HCT116 (cell line): ENCODE measurements at regions not wholly inside any gene's neighbourhood (a gene's known extent, or its start where the extent isn't known, plus 50 kb on each side); places are given as distances from the start of the nearest gene placed in this dataset.

Source experiments
- ATAC-seq: fragments of 200-7000 bp; cut with Tn5 transposase; 2 replicates; pipeline ENCODE4 v1.9.1; 2020; ENCODE audit warnings: mild to moderate bottlenecking, moderate library complexity
- BruUV-seq: library from RNA; stranded (reverse); fragments of 400-500 nt; replicated peaks from 2 replicates; lab custom pipeline; 2021; lab: Mats Ljungman, UMichigan
- CTCF ChIA-PET: fragments of 300-600 bp; sonication (Branson Sonifier 250); formaldehyde crosslinking; loops from one replicate; lab custom pipeline; 2021; ENCODE audit warnings: antibody characterized with exemption; lab: Charles Lee
- POLR2A ChIA-PET: fragments of 300-600, 350-600 bp; sonication (Branson Sonifier 250); formaldehyde crosslinking; loops from one replicate; lab custom pipeline; 2021; ENCODE audit warnings: antibody characterized with exemption; lab: Charles Lee
- RAD21 ChIA-PET, 2 experiments: fragments of 300-600 bp; sonication (Branson Sonifier 250); formaldehyde crosslinking; loops; one replicate each; lab custom pipeline; 2023; ENCODE audit warnings: low total read pairs in 2 of 2; ENCODE audit not compliant: uncharacterized antibody in 2 of 2, unreplicated experiment in 2 of 2, low non-redundant PET in 1 of 2; lab: Charles Lee
- DNase-seq: peaks from one replicate; pipeline ENCODE4 v3.0.0-alpha.2; 2010; ENCODE audit warnings: low read depth, low spot score
- H2AFZ ChIP-seq: fragments of 200-600 bp; shearing (Covaris generic), sonication (generic); 2 replicates; pipeline ENCODE4 v1.6.1; 2017; ENCODE audit warnings: low read depth, mixed run types, mixed read lengths, antibody characterized with exemption, low read length; ENCODE audit not compliant: poor library complexity, severe bottlenecking
- H3K27ac ChIP-seq: 2 replicates; pipeline ENCODE4 v1.5.1; 2012; ENCODE audit warnings: low read depth, low read length
- H3K27me3 ChIP-seq: fragments of 200-600 bp; sonication (generic); 2 replicates; pipeline ENCODE4 v1.6.1; 2016; ENCODE audit warnings: mixed run types, low read length, mixed read lengths; ENCODE audit not compliant: insufficient read depth
- H3K36me3 ChIP-seq, 2 experiments: fragments of 200-500 bp in 1 of 2; fragments of 200-600 bp in 1 of 2; sonication (Bioruptor generic) in 1 of 2; sonication (generic) in 1 of 2; 2 replicates each; pipeline versions ENCODE4 v1.5.1 to v1.6.1; 2014 to 2016; ENCODE audit warnings: low read length in 2 of 2, inconsistent platforms in 1 of 2, mixed read lengths in 1 of 2, mixed run types in 1 of 2; ENCODE audit not compliant: insufficient read depth in 2 of 2, control insufficient read depth in 1 of 2
- H3K4me1 ChIP-seq, 2 experiments: fragments of 200-600 bp in 1 of 2; sonication (generic) in 1 of 2; 2 replicates each; pipeline versions ENCODE4 v1.5.1 to v1.6.1; 2012 to 2017; ENCODE audit warnings: low read length in 2 of 2, inconsistent platforms in 1 of 2, mild to moderate bottlenecking in 1 of 2, mixed read lengths in 1 of 2, mixed run types in 1 of 2, moderate library complexity in 1 of 2; ENCODE audit not compliant: insufficient read depth in 2 of 2, control insufficient read depth in 1 of 2
- H3K4me2 ChIP-seq: fragments of 200-600 bp; sonication (generic); 2 replicates; pipeline ENCODE4 v1.6.1; 2017; ENCODE audit warnings: mixed run types, low read length, mixed read lengths
- H3K4me3 ChIP-seq, 2 experiments: fragments of 200-600 bp in 1 of 2; sonication (generic) in 1 of 2; replicated peaks in 1 of 2; 2 replicates each; pipeline ENCODE4 v1.5.1; 2011 to 2016; ENCODE audit warnings: low read length in 2 of 2, control low read depth in 1 of 2, low read depth in 1 of 2, mild to moderate bottlenecking in 1 of 2, mixed read lengths in 1 of 2, mixed run types in 1 of 2
- H3K79me2 ChIP-seq: fragments of 200-600 bp; sonication (generic); 2 replicates; pipeline ENCODE4 v1.6.1; 2017; ENCODE audit warnings: mild to moderate bottlenecking, mixed run types, low read length, moderate library complexity, mixed read lengths; ENCODE audit not compliant: insufficient read depth
- H3K9ac ChIP-seq: fragments of 200-600 bp; sonication (generic); 2 replicates; pipeline ENCODE4 v1.6.1; 2016; ENCODE audit warnings: low read length, mixed read lengths
- H3K9me2 ChIP-seq: fragments of 200-600 bp; sonication (generic), shearing (Covaris generic); 2 replicates; pipeline ENCODE4 v1.6.1; 2017; ENCODE audit warnings: mixed run types, mild to moderate bottlenecking, moderate library complexity; ENCODE audit not compliant: insufficient read depth
- H3K9me3 ChIP-seq, 2 experiments: fragments of 200-500 bp in 1 of 2; fragments of 200-600 bp in 1 of 2; sonication (Bioruptor generic) in 1 of 2; sonication (generic) in 1 of 2; 2 replicates each; pipeline ENCODE4 v1.6.1; 2014 to 2017; ENCODE audit warnings: low read length in 2 of 2, mixed read lengths in 2 of 2, inconsistent platforms in 1 of 2, low read depth in 1 of 2, mild to moderate bottlenecking in 1 of 2, mixed run types in 1 of 2, moderate library complexity in 1 of 2; ENCODE audit not compliant: control insufficient read depth in 1 of 2, insufficient read depth in 1 of 2
- H4K20me1 ChIP-seq: fragments of 200-600 bp; sonication (generic), shearing (Covaris generic); 2 replicates; pipeline ENCODE4 v1.6.1; 2017; ENCODE audit warnings: mixed run types, mild to moderate bottlenecking, moderate library complexity; ENCODE audit not compliant: insufficient read depth
- CEBPB ChIP-seq: IDR thresholded peaks from 2 replicates; pipeline ENCODE4 v1.6.1; 2012; ENCODE audit warnings: low read depth
- CTCF ChIP-seq, 3 experiments: fragments of 200-600 bp in 1 of 3; sonication (generic) in 1 of 3; IDR thresholded peaks in 2 of 3; conservative IDR thresholded peaks in 1 of 3; 2 replicates each; pipeline ENCODE4 v1.5.1; 2012 to 2017; ENCODE audit warnings: low read depth in 2 of 3, low read length in 2 of 3, antibody characterized with exemption in 1 of 3, borderline replicate concordance in 1 of 3, control low read depth in 1 of 3, mild to moderate bottlenecking in 1 of 3, mixed read lengths in 1 of 3, mixed run types in 1 of 3, moderate library complexity in 1 of 3; ENCODE audit not compliant: insufficient read depth in 1 of 3
- ELF1 ChIP-seq: IDR thresholded peaks from 2 replicates; pipeline ENCODE4 v1.6.1; 2012; ENCODE audit warnings: low read depth, borderline replicate concordance
- JUND ChIP-seq: IDR thresholded peaks from 2 replicates; pipeline ENCODE4 v1.6.1; 2012
- MAX ChIP-seq: IDR thresholded peaks from 2 replicates; pipeline ENCODE4 v1.6.1; 2012
- POLR2A ChIP-seq: IDR thresholded peaks from 2 replicates; pipeline ENCODE4 v1.7.0; 2011; ENCODE audit warnings: borderline replicate concordance; ENCODE audit not compliant: insufficient read depth, insufficient read length; ENCODE audit errors: extremely low read depth
- POLR2AphosphoS5 ChIP-seq: IDR thresholded peaks from 2 replicates; pipeline ENCODE4 v1.6.1; 2011; ENCODE audit warnings: mild to moderate bottlenecking, low read depth, low read length, moderate library complexity
- REST ChIP-seq: IDR thresholded peaks from 2 replicates; pipeline ENCODE4 v1.6.1; 2012; ENCODE audit warnings: low read depth
- SIN3A ChIP-seq: IDR thresholded peaks from 2 replicates; pipeline ENCODE4 v1.6.1; 2012; ENCODE audit warnings: low read depth
- SP1 ChIP-seq: IDR thresholded peaks from 2 replicates; pipeline ENCODE4 v1.6.1; 2012; ENCODE audit warnings: low read depth
- YY1 ChIP-seq: IDR thresholded peaks from 2 replicates; pipeline ENCODE4 v1.6.1; 2011; ENCODE audit warnings: low read length, low read depth, moderate library complexity, mild to moderate bottlenecking; ENCODE audit not compliant: insufficient replicate concordance; ENCODE audit errors: extremely low read depth
- ZFX ChIP-seq: fragments of 450-650 bp; IDR thresholded peaks from 2 replicates; pipeline ENCODE4 v1.6.1; 2017
- ZNF274 ChIP-seq: fragments of 200-500 bp; sonication (Bioruptor generic); IDR thresholded peaks from 2 replicates; pipeline ENCODE4 v1.6.1; 2014; ENCODE audit warnings: mild to moderate bottlenecking, low read depth, low read length, inconsistent platforms
- intact Hi-C: fragments of 100-400 bp; cut with micrococcal nuclease; formaldehyde crosslinking; loops from 2 replicates; pipeline ENCODE4 v1.10.0; 2022

- Histone ChIP-seq H3K27me3 (no peaks in the 10 kb centered on the region), H3K36me3 (no peaks in the 10 kb centered on the region), H2AFZ (no peak overlapping the region), H3K4me3 (no peak overlapping the region), H3K4me2 (no peak overlapping the region), H3K9me2 (no peaks in the 10 kb centered on the region), H3K79me2 (no peaks in the 10 kb centered on the region), H4K20me1 (no peaks in the 10 kb centered on the region), H3K9ac (no peak overlapping the region), H3K9me3 (no peaks in the 10 kb centered on the region), H3K4me1 (no peaks in the 10 kb centered on the region), H3K27ac (no peak overlapping the region)
- no peak for TF ChIP-seq POLR2A
- no peak for TF ChIP-seq SP1
- TF ChIP-seq ELF1: no peak
- TF ChIP-seq CEBPB: no peak
- TF ChIP-seq CTCF (IDR thresholded peaks at IDR 0.05 in 2 of 3, conservative IDR thresholded peaks at IDR 0.05 in 1 of 3; ENCODE audit: borderline replicate concordance in 1 of 3, insufficient read depth in 1 of 3, low read depth in 2 of 3, low read length in 2 of 3): no peak
- no peak for TF ChIP-seq ZNF274
- TF ChIP-seq REST: no peak
- TF ChIP-seq POLR2AphosphoS5: no peak
- TF ChIP-seq MAX: no peak
- no peak for TF ChIP-seq SIN3A
- no peak for TF ChIP-seq JUND
- TF ChIP-seq ZFX: no peak
- no peak for TF ChIP-seq YY1
- intact Hi-C loops: no loop called here
- ChIA-PET RAD21 (no interaction called here), POLR2A (no interaction called here), CTCF (no interaction called here)
- ATAC-seq (no peak), DNase-seq (no peak)
- BruUV-seq: no TSS peak
Measured at GRCh38 chr1:185526344-185527307, 207.6 kb upstream of the HMCN1 start.
